ENCODE measurements at regions not wholly inside any gene's neighbourhood (a gene's known extent, or its start where the extent isn't known, plus 50 kb on each side); places are given as distances from the start of the nearest gene placed in this dataset.

- TF ChIP-seq CTCF (IDR thresholded peaks at IDR 0.05) (no peak), POLR2AphosphoS5 (IDR thresholded peaks at IDR 0.05) (no peak)
These were observed 494.7 kb downstream of the BCL11A start for GRCh38 chr2:60058781-60059180.
